ENCODE measurements at regions not wholly inside any gene's neighbourhood (a gene's known extent, or its start where the extent isn't known, plus 50 kb on each side); places are given as distances from the start of the nearest gene placed in this dataset.

GRCh38 chr3:55413236-55413635, 73.9 kb downstream of the WNT5A start:
- no peak for DNase-seq

- DNase-seq, result no peak
Observed at GRCh38 chr3:55412545-55412944, 74.6 kb downstream of the WNT5A start.

- no peak for DNase-seq
Observed at GRCh38 chr3:55409806-55410205, 77.3 kb downstream of the WNT5A start.

- no peak for DNase-seq
Observed at GRCh38 chr3:55408193-55408826, 78.8 kb downstream of the WNT5A start.

- no peak for DNase-seq
Observed at GRCh38 chr3:55407426-55407820, 79.7 kb downstream of the WNT5A start.

GRCh38 chr3:55406696-55407425, 80.2 kb downstream of the WNT5A start:
- no peak for DNase-seq

- DNase-seq, result no peak
Observed at GRCh38 chr3:55405436-55405835, 81.7 kb downstream of the WNT5A start.

GRCh38 chr3:55402886-55403609, 84.1 kb downstream of the WNT5A start:
- no peak for DNase-seq

GRCh38 chr3:55380561-55380960, 106.5 kb downstream of the WNT5A start:
- DNase-seq, result no peak

- DNase-seq, result no peak
Observed at GRCh38 chr3:55376753-55377347, 110.3 kb downstream of the WNT5A start.

GRCh38 chr3:55373423-55373822, 113.7 kb downstream of the WNT5A start:
- DNase-seq, result no peak

- DNase-seq, result no peak
Observed at GRCh38 chr3:55370272-55370671, 116.8 kb downstream of the WNT5A start.

GRCh38 chr3:55369141-55369847, 117.8 kb downstream of the WNT5A start:
- DNase-seq, result no peak

GRCh38 chr3:55368366-55368765, 118.7 kb downstream of the WNT5A start:
- no peak for DNase-seq

- DNase-seq, result no peak
Observed at GRCh38 chr3:55367384-55367783, 119.7 kb downstream of the WNT5A start.

GRCh38 chr3:55364421-55364820, 122.7 kb downstream of the WNT5A start:
- no peak for DNase-seq

GRCh38 chr3:55362210-55362960, 124.7 kb downstream of the WNT5A start:
- no peak for DNase-seq

- DNase-seq, result no peak
Observed at GRCh38 chr3:55357796-55358195, 129.3 kb downstream of the WNT5A start.

GRCh38 chr3:55352668-55353067, 134.4 kb downstream of the WNT5A start:
- DNase-seq, result no peak

- DNase-seq, result no peak
Observed at GRCh38 chr3:55349851-55350250, 137.3 kb downstream of the WNT5A start.

- DNase-seq, result no peak
Observed at GRCh38 chr3:55343486-55344357, 143.4 kb downstream of the WNT5A start.

Measured in dermis blood vessel endothelial cell (primary cell).